HG03469 (cell line): ENCODE measurements at regions not wholly inside any gene's neighbourhood (a gene's known extent, or its start where the extent isn't known, plus 50 kb on each side); places are given as distances from the start of the nearest gene placed in this dataset.

Source experiments
- ATAC-seq: cut with Tn5 transposase; IDR thresholded peaks from one replicate; pipeline ENCODE4 v1.9.1; 2021; ENCODE audit warnings: mild to moderate bottlenecking, moderate library complexity, moderate number of reproducible peaks; ENCODE audit not compliant: unreplicated experiment

- ATAC-seq, result no peak
Observed at GRCh38 chr7:130986261-130986690, 252.3 kb upstream of the KLF14 start.

DNA sequence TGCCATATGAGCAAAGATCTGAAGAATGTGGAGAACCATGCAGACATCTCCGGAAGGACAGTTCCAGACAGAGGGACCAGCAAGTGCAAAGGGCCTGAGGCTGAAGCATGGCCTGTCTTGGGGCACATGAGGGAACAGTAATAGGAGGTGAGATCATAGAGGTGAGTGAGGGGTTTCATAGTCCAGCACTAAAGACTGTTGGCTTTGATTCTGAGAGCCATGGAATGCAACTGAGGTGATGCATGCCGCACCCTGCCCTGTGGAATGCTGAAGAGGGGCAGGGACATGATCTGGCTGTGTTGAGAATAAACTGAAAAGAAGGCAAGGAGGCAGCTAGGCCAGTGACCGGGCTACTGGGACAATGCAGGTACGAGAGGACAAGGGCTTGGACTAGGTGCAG lies 253.1 kb upstream of the KLF14 start:
- no peak for ATAC-seq

- no peak for ATAC-seq
Observed at GRCh38 chr7:130988443-130988842, 254.4 kb upstream of the KLF14 start.

- no peak for ATAC-seq
Observed at GRCh38 chr7:130989101-130989795, 255.2 kb upstream of the KLF14 start.

GRCh38 chr7:130990178-130990832 lies 256.3 kb upstream of the KLF14 start:
- ATAC-seq, result no peak

DNA sequence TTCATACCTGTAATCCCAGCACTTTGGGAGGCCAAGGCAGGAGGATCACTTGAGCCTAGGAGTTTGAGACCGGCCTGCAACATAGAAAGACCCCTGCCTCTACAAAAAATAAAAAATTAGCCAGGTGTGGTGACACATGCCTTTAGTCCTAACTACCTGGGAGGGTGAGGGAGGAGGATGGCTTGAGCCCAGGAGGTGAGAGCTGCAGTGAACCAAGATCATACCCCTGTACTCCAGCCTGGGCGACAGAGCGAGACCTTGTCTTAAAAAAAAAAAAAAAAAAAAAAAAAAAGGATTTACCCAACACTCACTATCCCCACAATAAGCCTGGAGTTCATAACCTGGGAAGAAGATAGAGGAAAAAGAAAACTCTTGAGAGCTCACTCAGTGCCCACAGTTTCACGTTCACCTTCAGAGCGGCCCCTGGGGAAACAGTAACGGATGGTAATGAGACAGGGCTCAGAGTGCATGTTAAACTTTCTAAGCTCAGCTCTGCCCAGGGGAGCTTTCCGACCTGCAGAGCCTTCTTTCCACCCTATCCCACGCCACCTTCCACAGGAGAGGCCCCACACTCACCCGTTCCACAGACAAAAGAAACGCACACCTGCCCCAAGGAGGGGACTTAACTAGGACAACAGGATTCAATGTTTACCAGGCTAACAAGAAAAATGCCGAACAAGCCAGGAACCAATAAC lies 259.8 kb upstream of the KLF14 start:
- no peak for ATAC-seq

DNA sequence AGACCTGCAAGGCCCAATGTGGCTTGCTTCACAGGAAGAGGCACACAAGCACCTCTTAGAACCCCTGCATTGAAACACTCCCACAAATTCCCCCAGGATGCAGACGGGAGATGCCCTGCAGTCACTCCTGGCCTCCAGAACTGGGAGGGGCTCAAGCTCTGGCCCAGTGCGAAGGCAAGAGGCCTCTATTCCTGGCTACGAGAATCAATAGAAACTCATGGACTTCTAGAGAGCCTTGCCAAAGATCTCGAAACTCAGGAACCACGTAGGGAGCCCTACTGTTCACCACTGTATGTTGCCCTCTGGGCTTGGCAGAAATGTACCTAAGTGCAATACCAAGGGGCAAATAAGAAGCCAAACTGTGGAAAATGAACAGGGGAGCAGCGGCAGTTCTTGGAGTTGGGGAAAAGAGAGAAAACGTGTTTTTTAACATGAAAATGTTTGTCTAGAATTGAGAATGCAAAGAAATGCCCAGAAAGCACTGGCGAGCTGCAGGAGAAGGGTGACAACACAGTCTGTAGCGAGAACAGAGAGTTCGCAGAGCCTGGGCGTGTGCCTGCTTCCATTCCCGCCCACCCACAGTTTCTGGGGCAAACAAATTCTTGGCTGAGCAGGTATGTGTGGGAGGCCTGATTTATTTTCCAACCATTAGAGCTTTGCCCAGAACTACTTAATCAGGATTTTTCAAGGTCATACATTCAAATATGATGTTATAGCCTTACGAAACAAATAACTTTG lies 260.5 kb upstream of the KLF14 start:
- ATAC-seq, result no peak

GRCh38 chr7:130995252-130996081 lies 261.5 kb upstream of the KLF14 start:
- no peak for ATAC-seq

DNA sequence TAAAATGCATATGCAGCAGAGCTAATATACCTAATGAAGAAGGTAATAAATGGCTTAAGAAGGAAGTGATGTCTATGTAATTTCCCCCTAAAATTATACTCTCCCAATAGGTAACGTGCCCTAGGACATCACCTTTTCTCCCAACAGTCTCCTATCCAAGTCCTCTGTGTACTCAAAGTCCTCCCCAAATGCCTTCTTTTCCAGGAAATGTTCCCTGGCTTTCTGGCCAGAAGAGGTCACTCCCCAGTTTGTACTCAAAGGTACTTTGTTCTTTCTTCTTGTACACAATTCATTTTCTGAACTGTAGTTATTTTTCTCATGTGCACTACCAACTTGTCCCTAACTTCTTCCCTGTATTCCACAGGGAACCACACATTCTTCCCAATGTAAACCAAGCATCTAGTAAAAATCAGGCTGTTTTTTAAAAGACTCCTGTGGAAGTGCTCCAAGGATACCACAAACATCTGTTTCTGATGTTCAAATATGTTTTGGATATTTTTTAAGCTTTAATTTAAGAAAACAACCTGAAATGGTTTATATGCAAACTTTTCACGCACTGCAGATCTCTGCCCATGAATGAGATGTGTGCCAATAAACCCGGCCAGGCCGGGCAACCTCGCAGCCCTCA lies 262.3 kb upstream of the KLF14 start:
- ATAC-seq, result no peak

- no peak for ATAC-seq
Observed at GRCh38 chr7:130996833-130997231, 262.8 kb upstream of the KLF14 start.

DNA sequence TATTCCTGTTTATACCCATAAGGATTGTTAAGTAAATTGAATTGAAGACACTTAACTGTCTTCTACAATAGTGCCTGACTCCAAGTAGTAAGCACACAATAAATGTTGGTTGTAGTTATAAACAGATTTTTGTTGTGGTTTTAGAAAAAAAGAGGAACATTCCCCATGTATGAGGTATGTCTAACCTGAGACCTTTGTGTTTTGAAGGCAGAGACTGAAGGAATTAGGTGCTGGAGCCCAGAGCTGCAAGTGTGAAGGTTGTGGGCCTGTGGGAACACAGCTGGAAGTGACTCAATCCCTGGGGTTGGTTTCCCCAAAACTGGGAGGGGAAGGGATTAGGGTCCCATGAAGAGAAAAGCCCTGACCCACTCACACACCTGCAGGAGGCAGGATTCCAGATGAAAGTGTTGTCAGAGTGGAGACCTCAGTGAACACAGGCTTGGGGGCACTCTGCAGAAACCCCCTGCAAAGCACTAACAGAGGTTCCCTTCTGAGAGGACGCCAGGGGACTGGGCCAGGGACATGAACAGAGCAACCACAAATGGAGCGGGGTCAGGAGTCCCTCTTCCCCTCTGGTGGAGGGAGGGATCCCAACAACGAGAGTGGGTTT lies 265.1 kb upstream of the KLF14 start:
- ATAC-seq, result no peak

DNA sequence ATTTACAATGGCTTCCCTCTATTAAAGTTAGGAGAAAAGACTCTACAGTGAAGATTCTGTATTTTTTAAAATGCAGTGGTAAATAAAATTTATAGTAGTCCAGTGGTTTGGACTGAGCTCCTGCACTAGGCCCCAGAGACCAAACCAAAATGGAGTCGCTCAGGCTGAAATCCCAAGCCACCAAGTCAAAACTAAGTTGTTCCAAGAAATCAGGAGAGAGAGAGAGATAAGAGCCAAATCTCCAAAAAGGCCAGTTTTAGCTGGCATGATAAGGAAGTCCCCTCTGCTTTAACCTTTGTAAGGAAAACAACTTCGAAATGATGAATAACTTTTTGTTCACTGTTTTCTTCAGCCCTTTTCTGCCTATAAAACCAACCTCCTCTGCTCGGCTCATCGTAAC lies 265.9 kb upstream of the KLF14 start:
- no peak for ATAC-seq

DNA sequence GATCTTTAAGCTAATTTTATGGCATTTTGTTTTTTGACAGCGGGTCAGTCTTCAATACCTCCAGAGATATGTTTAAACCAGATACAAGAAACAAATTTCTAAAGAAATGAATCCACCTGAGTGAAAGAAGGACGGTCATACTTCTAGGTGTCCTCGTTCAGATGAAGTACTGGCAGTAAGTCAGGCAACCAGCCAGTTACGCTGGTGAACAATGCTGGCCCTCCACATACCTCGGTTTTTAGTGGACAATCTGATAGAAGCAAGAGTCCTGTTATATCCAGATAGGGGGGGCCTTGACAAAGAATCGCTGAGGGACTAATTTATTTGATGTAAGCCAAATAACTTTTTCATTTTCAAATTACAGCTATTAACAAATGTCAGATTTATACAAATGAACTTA lies 266.4 kb upstream of the KLF14 start:
- no peak for ATAC-seq

GRCh38 chr7:131000873-131001272 lies 266.9 kb upstream of the KLF14 start:
- ATAC-seq, result no peak

DNA sequence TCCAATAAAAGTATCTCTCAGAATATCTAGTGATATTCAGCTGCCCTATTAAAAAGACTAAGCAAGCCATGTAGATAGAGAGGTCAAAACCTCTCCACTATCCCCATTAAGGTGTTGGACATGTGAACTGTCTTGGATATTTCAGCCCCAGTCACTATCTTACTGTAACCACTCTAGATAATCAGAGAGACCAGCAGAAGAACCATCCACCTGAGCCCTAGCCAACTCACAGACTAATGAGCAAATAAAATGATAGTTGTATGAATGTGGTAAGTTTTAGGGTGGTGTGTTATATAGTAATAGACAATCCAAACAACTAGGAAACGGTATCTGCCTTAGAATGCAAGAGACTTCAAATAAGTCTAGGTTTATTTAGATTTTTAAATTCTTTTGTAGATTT lies 268.6 kb upstream of the KLF14 start:
- no peak for ATAC-seq

- no peak for ATAC-seq
Observed at GRCh38 chr7:131003634-131004033, 269.6 kb upstream of the KLF14 start.

- no peak for ATAC-seq
Observed at GRCh38 chr7:131004371-131004770, 270.4 kb upstream of the KLF14 start.

GRCh38 chr7:131007439-131008330 lies 273.7 kb upstream of the KLF14 start:
- ATAC-seq, result no peak
